GM21619 (cell line): ENCODE measurements at regions not wholly inside any gene's neighbourhood (a gene's known extent, or its start where the extent isn't known, plus 50 kb on each side); places are given as distances from the start of the nearest gene placed in this dataset.
A peak's percentile ranks its signal among the peaks of the same experiment; 100 is the strongest.

Experiments
- ATAC-seq: cut with Tn5 transposase; IDR thresholded peaks from one replicate; pipeline ENCODE4 v1.9.1; 2021; ENCODE audit not compliant: unreplicated experiment

- ATAC-seq = no peak
Observed at GRCh38 chr14:49994951-49995561, 102.2 kb downstream of the ARF6 start.

GRCh38 chr14:49997991-49998390 is 105.1 kb downstream of the ARF6 start:
- no peak for ATAC-seq

DNA sequence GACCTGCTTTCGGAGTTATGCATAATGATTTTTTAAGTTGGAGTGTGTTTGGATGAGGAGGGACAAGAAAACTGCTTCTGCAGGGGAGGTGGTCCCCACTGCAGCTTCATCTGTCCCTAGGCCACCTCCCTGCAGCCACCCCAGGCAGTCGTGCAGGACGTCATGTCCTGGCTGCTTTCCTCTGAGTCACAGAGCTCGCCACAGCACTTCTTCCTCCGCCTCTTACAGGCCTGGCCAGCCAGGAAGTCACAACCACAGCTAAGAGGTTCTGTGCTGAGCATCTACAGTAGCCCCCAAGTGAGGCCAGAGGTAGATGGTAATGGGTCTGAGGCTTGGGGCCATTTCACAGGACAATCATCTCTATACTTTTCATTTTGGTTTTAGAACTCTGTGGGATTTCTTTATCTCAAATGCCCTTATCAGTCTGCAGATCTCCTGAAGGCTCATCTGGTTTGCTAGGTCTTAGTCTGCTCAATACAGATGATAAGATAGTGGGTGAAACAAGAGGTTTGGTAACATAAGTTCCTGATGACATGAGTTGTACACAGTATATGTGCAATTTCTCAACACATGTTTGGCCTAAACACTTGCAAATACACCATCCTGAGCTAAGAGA is 106.4 kb downstream of the ARF6 start:
- ATAC-seq = peak; percentile 52

- ATAC-seq = no peak
Observed at GRCh38 chr14:49999826-50000379, 107.0 kb downstream of the ARF6 start.

DNA sequence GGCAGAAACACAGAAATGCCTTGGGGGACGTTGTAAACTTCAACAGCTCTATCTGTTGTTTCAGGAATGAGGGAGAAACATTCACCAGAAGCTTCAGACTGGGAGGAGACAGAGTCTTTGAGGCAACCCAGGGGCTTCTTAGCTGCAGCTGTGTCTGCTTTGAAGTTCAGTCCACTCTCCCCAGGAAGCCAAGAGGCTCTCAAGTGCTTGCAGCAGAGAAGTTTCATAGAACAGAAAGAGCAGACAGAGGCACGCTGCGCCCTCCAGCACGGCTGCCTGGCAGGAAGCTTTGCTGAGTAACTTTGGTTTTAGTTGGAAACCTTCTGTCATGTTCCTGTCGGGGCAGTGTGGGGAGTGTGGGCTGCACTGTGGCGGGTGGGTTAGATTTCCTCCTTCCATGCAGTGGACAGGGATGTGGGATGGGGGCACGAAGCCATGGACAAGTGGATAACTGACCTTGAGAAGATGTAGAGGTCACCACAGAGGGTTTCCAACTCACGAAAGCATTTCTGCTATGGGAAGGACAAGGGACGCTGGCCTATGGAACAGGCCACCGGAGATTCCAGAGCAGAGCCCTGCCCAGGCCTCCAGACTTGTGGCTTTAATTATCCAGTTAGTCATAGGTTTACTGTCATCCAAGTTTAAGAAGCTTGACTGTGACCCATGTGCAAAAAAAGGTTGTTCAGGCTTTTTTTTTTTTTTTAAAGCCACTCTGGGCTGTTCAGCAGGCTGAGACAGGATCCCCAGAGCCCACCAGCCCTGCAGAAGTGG is 107.7 kb downstream of the ARF6 start:
- peak; percentile 15 for ATAC-seq

DNA sequence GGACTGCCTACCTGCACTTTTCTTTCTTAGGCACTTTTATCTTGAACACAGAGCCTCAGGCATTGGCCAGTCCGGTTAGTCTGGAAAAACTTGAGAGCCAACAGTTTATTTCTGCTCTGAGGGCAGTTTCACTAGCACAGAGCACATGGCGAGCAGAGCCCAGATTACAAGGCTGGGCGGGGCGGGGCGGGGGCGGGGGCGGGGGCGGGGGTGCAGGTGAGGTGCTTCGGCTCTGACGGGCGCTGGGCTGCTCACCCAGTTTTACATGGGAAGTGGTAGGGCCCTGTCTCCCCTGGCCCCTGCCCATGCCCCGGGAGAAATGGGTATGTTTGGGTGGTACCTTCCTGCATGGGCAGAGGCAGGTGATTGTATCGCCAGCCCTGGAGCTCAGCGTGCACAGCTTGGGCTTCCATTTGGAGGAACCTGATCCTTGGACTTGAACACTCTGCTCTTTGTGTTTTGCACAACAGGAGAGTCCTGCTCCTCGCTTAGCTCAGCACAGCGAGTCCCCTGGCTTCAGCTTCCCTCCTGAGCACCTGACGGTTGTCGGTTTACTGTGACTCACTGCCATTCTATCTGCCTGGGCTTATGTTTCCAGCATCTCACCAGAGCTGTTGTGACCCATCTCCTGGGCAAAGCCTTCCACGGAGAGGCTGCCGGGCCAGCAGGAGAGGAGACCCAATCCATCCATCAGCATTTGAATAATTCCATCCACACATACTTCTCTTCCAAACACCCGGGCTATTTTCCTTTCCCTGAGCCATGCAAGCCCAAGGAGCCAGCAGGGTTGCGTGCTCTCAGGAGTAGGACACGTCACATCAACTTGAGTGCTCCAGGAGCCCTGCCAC is 108.5 kb downstream of the ARF6 start:
- peak; percentile 22 for ATAC-seq

GRCh38 chr14:50001999-50002925 is 109.4 kb downstream of the ARF6 start:
- peak; percentile 23 for ATAC-seq

GRCh38 chr14:50002926-50003212 is 110.0 kb downstream of the ARF6 start:
- no peak for ATAC-seq

DNA sequence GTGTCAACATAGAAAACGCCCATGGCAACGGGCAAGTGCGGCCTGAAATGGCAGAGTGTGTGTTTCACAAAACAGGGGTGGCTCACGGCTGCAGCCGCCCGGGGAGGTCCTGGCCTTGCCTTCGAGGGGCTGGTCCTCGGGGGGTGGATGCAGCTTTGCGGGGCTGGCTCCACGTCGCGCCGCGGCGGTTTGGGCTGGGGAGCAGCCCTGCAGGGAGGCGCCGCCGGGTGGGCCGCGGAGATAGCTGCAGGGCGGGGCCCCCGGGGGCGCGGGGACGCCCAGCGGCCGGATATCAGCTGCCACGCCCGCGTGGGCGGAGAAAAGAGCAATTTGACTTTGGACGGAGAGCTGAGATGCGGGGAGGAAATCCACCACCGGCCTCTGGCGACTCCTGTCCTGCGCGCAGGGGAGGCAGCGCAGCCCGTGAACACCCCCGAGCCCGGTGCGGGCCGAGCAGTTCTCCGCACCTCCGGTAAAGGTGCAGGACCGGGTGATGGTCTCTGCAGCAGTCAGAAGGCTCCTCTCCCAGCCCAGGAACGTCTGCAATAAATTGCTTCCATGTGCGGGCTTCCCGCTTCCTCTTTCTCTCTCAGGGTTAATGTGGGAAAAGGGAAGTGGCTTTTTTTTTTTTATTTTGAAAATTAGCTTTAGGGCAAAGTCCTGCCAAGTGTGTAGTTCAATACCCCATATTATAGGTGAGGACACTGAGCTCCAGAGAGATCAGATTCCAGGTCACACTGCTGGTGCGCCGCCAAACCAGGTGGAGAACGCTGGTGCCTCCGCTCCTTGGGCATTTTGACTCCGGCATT is 110.5 kb downstream of the ARF6 start:
- ATAC-seq = peak; percentile 37

GRCh38 chr14:50006141-50006540 is 110.2 kb downstream of the VCPKMT start:
- no peak for ATAC-seq

DNA sequence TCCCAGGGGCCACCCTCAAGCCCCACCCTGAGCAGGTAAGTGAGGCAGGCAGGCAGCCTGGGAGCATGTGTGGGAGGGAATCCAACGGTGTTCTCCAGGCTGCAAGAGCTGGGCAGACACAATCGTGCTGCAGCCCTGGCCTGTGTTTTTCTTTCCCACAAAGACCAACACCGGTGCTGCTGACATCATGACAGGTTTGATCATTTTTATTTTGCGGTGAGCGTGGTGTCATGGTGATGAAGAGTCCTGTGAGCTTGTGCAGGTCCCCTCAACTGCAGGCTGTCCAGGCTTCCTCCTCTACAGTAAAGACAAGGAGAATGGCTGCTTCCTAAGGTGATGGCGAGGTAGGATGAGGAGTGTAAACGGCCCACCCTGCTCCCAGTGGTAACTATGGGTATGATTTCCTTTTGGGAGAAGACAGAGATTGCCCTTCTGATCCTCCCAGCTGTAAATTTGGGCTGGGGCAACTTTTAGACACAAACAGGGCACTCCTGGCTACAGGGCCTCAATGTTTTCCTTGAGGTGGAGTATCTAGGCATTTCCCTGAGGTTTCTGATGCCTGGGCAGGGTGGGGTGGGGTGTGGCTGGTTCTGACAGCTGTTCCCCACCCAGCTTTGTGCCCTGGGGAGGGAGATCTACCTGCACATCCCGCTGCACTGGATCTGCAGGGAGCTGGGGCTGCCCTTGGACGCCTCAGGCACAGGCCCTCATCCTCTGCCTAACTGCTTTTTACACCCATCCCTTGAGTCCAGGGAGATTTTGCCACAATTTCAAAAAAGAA is 109.1 kb downstream of the VCPKMT start:
- no peak for ATAC-seq

DNA sequence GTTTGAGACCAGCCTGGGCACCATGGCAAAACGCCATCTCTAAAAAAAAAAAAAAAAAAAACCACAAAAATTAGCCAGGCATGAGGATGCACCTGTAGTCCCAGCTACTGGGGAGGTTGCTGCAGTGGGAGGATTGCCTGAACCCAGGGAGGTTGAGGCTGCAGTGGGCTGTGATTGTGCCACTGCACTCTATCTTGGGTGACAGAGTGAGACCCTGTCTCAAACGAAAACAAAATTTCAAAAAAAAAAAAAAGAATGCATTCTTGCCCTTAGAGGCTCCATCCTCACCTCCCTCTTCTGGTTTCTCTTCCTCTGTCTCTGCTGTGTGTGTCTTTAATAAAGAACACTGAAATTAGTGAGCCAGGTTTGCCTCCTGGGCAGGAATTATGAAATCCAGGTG is 107.8 kb downstream of the VCPKMT start:
- no peak for ATAC-seq

- no peak for ATAC-seq
Observed at GRCh38 chr14:50008974-50009373, 107.4 kb downstream of the VCPKMT start.

DNA sequence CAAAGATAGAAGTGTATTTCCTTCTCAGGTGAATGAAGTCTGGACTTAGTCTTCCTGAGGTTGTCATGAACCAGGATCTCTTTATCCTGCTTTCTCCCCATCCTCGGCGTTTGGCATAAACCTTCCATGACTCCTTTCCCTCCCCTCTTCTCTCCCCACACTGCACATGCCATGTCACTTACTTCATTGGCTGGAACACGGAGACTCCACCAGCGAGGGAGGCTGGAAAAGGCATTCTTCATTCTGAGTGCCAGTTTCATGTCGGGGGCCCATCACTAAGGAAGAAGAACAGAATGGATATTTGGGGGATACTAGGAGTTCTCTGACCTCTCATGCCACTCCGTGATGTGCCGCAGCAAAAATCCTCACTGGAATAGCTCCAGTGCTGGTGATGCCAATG is 105.6 kb downstream of the VCPKMT start:
- no peak for ATAC-seq

DNA sequence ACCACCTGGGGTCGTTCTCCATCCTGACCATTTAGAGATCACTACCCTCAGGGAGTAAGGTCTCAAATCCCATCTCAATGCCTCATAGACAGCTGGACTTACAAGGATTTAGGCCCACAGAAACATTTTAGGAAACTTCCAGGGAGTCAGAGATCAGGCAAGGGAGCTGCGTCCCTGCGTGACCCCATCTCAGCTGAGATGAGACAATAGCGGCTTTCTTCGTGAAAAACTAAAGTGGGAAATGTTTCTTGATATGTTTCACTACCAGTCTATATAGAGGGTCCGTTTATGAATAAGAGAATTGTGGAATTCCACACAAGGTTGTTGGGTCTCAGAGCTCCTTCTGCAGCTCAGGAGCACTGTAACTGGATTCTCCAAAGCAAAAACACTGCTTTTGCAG is 105.1 kb downstream of the VCPKMT start:
- ATAC-seq = no peak

DNA sequence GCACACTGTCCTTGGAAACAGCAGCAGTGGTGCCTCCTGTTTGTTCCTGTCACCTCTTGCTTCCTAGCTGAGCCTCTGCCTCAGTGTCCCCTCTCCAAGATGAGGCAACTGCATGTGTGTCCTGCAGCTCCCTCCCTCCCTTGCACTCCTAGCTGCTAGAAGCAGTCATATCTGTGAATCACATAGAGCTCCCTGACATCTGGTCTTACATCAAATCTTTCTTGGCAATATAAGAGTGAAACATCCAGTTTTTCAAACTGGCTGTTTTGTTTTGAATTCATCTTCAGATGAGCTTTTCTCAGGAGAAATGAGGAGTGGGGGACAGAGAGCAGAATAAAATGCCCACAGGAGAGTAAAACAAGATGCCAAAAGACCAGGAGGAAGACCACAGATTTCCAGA is 103.7 kb downstream of the VCPKMT start:
- ATAC-seq = no peak

DNA sequence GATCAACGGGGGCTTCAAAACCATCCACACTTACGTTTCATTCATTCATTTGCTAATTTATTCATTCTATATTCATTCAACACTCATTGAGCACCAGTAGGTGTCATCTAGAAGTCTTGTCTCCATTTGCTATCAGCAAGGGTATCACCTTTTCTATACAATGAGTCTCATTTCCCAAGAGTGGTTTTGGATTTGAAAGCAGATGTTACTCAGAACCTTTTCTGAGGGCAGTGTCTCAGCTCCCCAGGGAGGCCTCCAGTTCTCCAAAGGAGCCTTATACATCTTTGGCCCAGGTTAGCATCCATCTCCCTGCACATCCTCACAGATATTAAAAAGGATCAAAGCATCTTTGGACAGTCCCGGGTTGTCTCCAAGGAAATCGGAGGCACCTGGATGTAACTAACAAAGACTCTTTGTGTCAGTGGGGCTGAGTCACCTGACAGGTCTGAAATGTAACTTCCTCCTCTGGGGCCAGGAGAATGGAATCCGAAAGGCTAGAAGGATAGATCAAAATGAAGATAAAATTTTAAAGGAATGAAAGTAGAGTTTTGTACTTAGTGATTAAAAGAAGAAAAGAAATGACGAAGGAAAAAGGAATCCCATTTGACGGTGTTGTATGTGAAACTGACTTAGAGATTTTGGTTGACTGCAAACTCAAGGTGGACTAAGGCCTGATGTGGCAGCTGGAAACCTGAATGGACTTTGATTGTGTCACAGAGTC is 103.0 kb downstream of the VCPKMT start:
- no peak for ATAC-seq

DNA sequence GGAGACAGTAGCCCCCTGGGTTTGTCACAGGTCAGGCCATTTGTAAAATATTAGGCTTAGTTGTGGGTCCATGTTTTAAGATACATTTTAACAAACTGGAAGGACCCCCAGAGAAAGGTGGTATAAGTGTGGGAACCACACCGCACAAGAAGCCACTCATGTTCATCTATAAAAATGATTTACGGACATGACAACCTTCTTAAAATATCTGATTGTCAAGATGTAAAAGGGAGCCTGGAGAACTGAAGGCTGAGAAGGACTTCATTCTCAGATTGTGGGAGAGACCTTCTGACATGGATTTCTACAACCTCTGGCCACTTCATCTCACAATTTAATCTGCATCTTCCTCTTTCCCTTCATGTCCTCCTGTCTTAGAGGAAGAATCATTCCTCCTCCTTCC is 102.4 kb downstream of the VCPKMT start:
- ATAC-seq = no peak
